GM21723 (cell line): ENCODE measurements at regions not wholly inside any gene's neighbourhood (a gene's known extent, or its start where the extent isn't known, plus 50 kb on each side); places are given as distances from the start of the nearest gene placed in this dataset.
"Not testable (repeated sequence)": the region's sequence is repeated elsewhere in the genome, so short reads cannot be mapped to it uniquely, and the experiment has no call there.

ENCODE experiments used
- ATAC-seq: cut with Tn5 transposase; IDR thresholded peaks from one replicate; pipeline ENCODE4 v1.9.1; 2021; ENCODE audit warnings: mild to moderate bottlenecking, moderate library complexity; ENCODE audit not compliant: unreplicated experiment

- no peak for ATAC-seq
These were observed 66.3 kb upstream of the UFM1 start for GRCh38 chr13:38283346-38283745.

- ATAC-seq: no peak
These were observed 84.5 kb upstream of the UFM1 start for GRCh38 chr13:38265132-38265497.

GRCh38 chr13:38264363-38265131, 85.1 kb upstream of the UFM1 start:
- no peak for ATAC-seq

GRCh38 chr13:38262211-38262610, 87.4 kb upstream of the UFM1 start:
- no peak for ATAC-seq

- ATAC-seq: no peak
These were observed 94.1 kb upstream of the UFM1 start for GRCh38 chr13:38255600-38255999.

- no peak for ATAC-seq
These were observed 109.8 kb upstream of the UFM1 start for GRCh38 chr13:38239874-38240273.

GRCh38 chr13:38228322-38228721, 121.3 kb upstream of the UFM1 start:
- no peak for ATAC-seq

- ATAC-seq: no peak
These were observed 123.2 kb upstream of the UFM1 start for GRCh38 chr13:38226496-38226895.

GRCh38 chr13:38223089-38223488, 126.6 kb upstream of the UFM1 start:
- no peak for ATAC-seq

- not testable (repeated sequence) for ATAC-seq
These were observed 128.5 kb upstream of the UFM1 start for GRCh38 chr13:38221120-38221519.

- ATAC-seq: no peak
These were observed 133.5 kb upstream of the UFM1 start for GRCh38 chr13:38216181-38216580.

- no peak for ATAC-seq
These were observed 136.3 kb upstream of the UFM1 start for GRCh38 chr13:38213314-38213713.

- ATAC-seq: no peak
These were observed 138.6 kb upstream of the UFM1 start for GRCh38 chr13:38210928-38211596.

- ATAC-seq: no peak
These were observed 145.1 kb upstream of the UFM1 start for GRCh38 chr13:38204556-38204955.

- no peak for ATAC-seq
These were observed 146.9 kb upstream of the UFM1 start for GRCh38 chr13:38202740-38203139.

GRCh38 chr13:38191016-38191415, 158.6 kb upstream of the UFM1 start:
- ATAC-seq: no peak

GRCh38 chr13:38180670-38181069, 169.0 kb upstream of the UFM1 start:
- peak; percentile 70 for ATAC-seq

GRCh38 chr13:38180126-38180525, 169.5 kb upstream of the UFM1 start:
- ATAC-seq: no peak

- no peak for ATAC-seq
These were observed 173.0 kb upstream of the UFM1 start for GRCh38 chr13:38176664-38177063.

GRCh38 chr13:38173403-38173802, 176.2 kb upstream of the UFM1 start:
- ATAC-seq: no peak

GRCh38 chr13:38167164-38167822, 182.4 kb upstream of the UFM1 start:
- peak; percentile 99 for ATAC-seq

- no peak for ATAC-seq
These were observed 183.5 kb upstream of the UFM1 start for GRCh38 chr13:38166116-38166515.
